GM12878 (cell line): ENCODE measurements at regions not wholly inside any gene's neighbourhood (a gene's known extent, or its start where the extent isn't known, plus 50 kb on each side); places are given as distances from the start of the nearest gene placed in this dataset.

Source experiments
- ATAC-seq: fragments of 200-7000 bp; cut with Tn5 transposase; 3 replicates; pipeline ENCODE4 v1.9.1; 2020; ENCODE audit warnings: mild to moderate bottlenecking, moderate library complexity
- BruUV-seq: library from RNA; stranded (reverse); fragments of 400-500 nt; replicated peaks from 2 replicates; lab custom pipeline; 2021; lab: Mats Ljungman, UMichigan
- CTCF ChIA-PET: fragments of 300-600 bp; sonication (Branson Sonifier 250); formaldehyde crosslinking; extraction: SDS; loops from one replicate; lab custom pipeline; 2021; ENCODE audit warnings: inconsistent platforms; lab: Yijun Ruan, JAX
- POLR2A ChIA-PET: fragments of 350-600 bp; formaldehyde crosslinking; extraction: SDS; loops from one replicate; lab custom pipeline; 2021; ENCODE audit warnings: inconsistent platforms; lab: Charles Lee
- RAD21 ChIA-PET: fragments of 300-600 bp; sonication (Branson Sonifier 250); formaldehyde crosslinking; loops from one replicate; lab custom pipeline; 2023; ENCODE audit warnings: antibody characterized with exemption; ENCODE audit not compliant: unreplicated experiment; lab: Charles Lee
- SMC1A ChIA-PET: fragments of 300-600 bp; sonication (Branson Sonifier 250); formaldehyde crosslinking; loops from one replicate; lab custom pipeline; 2023; ENCODE audit not compliant: unreplicated experiment, uncharacterized antibody; lab: Charles Lee
- DNase-seq: peaks from one replicate; pipeline ENCODE4 v3.0.0-alpha.2; 2011; ENCODE audit warnings: low read depth, low spot score
- FAIRE-seq: peaks from 3 replicates; lab custom pipeline; 2011; peaks lifted over from hg19 to GRCh38; lab: Jason Lieb, UNC
- H2AFZ ChIP-seq: 2 replicates; pipeline ENCODE4 v1.6.0; 2011; ENCODE audit warnings: low read depth, low read length, control low read depth; ENCODE audit not compliant: control insufficient read depth
- H3K27ac ChIP-seq: 2 replicates; pipeline ENCODE4 v1.5.1; 2011; ENCODE audit warnings: control low read depth; ENCODE audit not compliant: control insufficient read depth, insufficient read depth
- H3K27me3 ChIP-seq, 2 experiments: replicated peaks in 1 of 2; 2 replicates each; pipeline versions ENCODE4 v1.6.0 to v1.6.1; 2011; ENCODE audit warnings: low read length in 1 of 2; ENCODE audit not compliant: control insufficient read depth in 2 of 2, insufficient read depth in 2 of 2
- H3K36me3 ChIP-seq, 2 experiments: 2 replicates each; pipeline ENCODE4 v1.5.1; 2011; ENCODE audit warnings: low read length in 1 of 2; ENCODE audit not compliant: control insufficient read depth in 2 of 2, insufficient read depth in 2 of 2
- H3K4me1 ChIP-seq: 2 replicates; pipeline ENCODE4 v1.6.1; 2011; ENCODE audit warnings: mild to moderate bottlenecking, low read length, moderate library complexity, mixed read lengths; ENCODE audit not compliant: control insufficient read depth, insufficient read depth
- H3K4me2 ChIP-seq: 2 replicates; pipeline ENCODE4 v1.6.0; 2011; ENCODE audit warnings: control low read depth; ENCODE audit not compliant: control insufficient read depth, insufficient read depth
- H3K4me3 ChIP-seq: fragments of 200-600 bp; sonication (generic); 2 replicates; pipeline ENCODE4 v1.5.1; 2016
- H3K79me2 ChIP-seq: 2 replicates; pipeline ENCODE4 v1.6.0; 2011; ENCODE audit warnings: low read length; ENCODE audit not compliant: control insufficient read depth, insufficient read depth
- H3K9ac ChIP-seq: 2 replicates; pipeline ENCODE4 v1.8.0; 2011; ENCODE audit warnings: low read length, control low read depth, mixed read lengths; ENCODE audit not compliant: control insufficient read depth, insufficient read depth
- H3K9me3 ChIP-seq: replicated peaks from 3 replicates; pipeline ENCODE4 v1.5.1; 2011; ENCODE audit warnings: mild to moderate bottlenecking, low read length; ENCODE audit not compliant: control insufficient read depth, insufficient read depth
- H4K20me1 ChIP-seq: 2 replicates; pipeline ENCODE4 v1.6.0; 2011; ENCODE audit not compliant: control insufficient read depth, insufficient read depth
- CHD2 ChIP-seq: IDR thresholded peaks from 2 replicates; pipeline ENCODE4 v1.6.1; 2011; ENCODE audit warnings: low read depth, low read length, improper control_type of control experiment, borderline replicate concordance
- KLF5 ChIP-seq: fragments of 450-650 bp; IDR thresholded peaks from 2 replicates; pipeline ENCODE4 v1.6.1; 2014; ENCODE audit warnings: mild to moderate bottlenecking; ENCODE audit not compliant: partially characterized antibody
- MTA2 ChIP-seq: fragments of 450-650 bp; IDR thresholded peaks from 2 replicates; pipeline ENCODE4 v1.6.1; 2016; ENCODE audit warnings: low read depth, mild to moderate bottlenecking, moderate library complexity
- NFIC ChIP-seq: IDR thresholded peaks from 2 replicates; pipeline ENCODE4 v1.6.1; 2012; ENCODE audit warnings: low read depth, mild to moderate bottlenecking, inconsistent platforms, low read length, moderate library complexity
- NRF1 ChIP-seq: conservative IDR thresholded peaks from 2 replicates; pipeline ENCODE4 v1.6.1; 2011; ENCODE audit warnings: mild to moderate bottlenecking, low read depth, low read length, improper control_type of control experiment
- SMARCA5 ChIP-seq: fragments of 450-650 bp; IDR thresholded peaks from 2 replicates; pipeline ENCODE4 v1.6.1; 2017; ENCODE audit warnings: mild to moderate bottlenecking
- SMC3 ChIP-seq: IDR thresholded peaks from 2 replicates; pipeline ENCODE4 v1.6.1; 2011; ENCODE audit warnings: low read length, improper control_type of control experiment, borderline replicate concordance
- SP1 ChIP-seq: IDR thresholded peaks from one replicate; pipeline ENCODE4 v1.6.1; 2011; ENCODE audit warnings: low read depth, low read length
- SREBF2 ChIP-seq: IDR thresholded peaks from 2 replicates; pipeline ENCODE4 v1.6.1; 2012; ENCODE audit warnings: mild to moderate bottlenecking, low read length
- SUZ12 ChIP-seq: fragments of 200-600 bp; sonication (generic); IDR thresholded peaks from one replicate; pipeline ENCODE4 v1.6.1; 2018; ENCODE audit warnings: antibody characterized with exemption, mild to moderate bottlenecking; ENCODE audit not compliant: unreplicated experiment
- TARDBP ChIP-seq: IDR thresholded peaks from 2 replicates; pipeline ENCODE4 v1.6.1; 2016; ENCODE audit warnings: borderline replicate concordance
- in situ Hi-C: fragments of 300-500 bp; cut with MboI; formaldehyde crosslinking; loops from 9 replicates; pipeline ENCODE4 v1.14.3; 2018; ENCODE audit warnings: mixed read lengths
- intact Hi-C: fragments of 100-400 bp; cut with micrococcal nuclease; formaldehyde crosslinking; loops from one replicate; pipeline ENCODE4 v1.14.2; 2022; ENCODE audit not compliant: unreplicated experiment
- TF ChIP-seq, protein P1 (sequence below): fragments of 450-650 bp; IDR thresholded peaks from 2 replicates; pipeline ENCODE4 v1.6.1; 2014; ENCODE audit warnings: mild to moderate bottlenecking
- TF ChIP-seq, protein P2 (sequence below): IDR thresholded peaks from 2 replicates; pipeline ENCODE4 v1.6.1; 2011; ENCODE audit warnings: mild to moderate bottlenecking, low read depth, low read length, moderate library complexity; ENCODE audit not compliant: insufficient replicate concordance
- TF ChIP-seq, protein P3 (sequence below): fragments of 450-650 bp; IDR thresholded peaks from 2 replicates; pipeline ENCODE4 v1.6.1; 2017; ENCODE audit warnings: antibody characterized with exemption, mild to moderate bottlenecking, moderate library complexity
- TF ChIP-seq, protein P4 (sequence below): IDR thresholded peaks from 2 replicates; pipeline ENCODE4 v1.6.1; 2011; ENCODE audit warnings: borderline replicate concordance, low read depth, mild to moderate bottlenecking, moderate library complexity, mixed read lengths, low read length; ENCODE audit not compliant: insufficient read depth; ENCODE audit errors: extremely low read length
- TF ChIP-seq, protein P5 (sequence below): fragments of 450-650 bp; IDR thresholded peaks from 2 replicates; pipeline ENCODE4 v1.6.1; 2017; ENCODE audit warnings: mild to moderate bottlenecking

DNA sequence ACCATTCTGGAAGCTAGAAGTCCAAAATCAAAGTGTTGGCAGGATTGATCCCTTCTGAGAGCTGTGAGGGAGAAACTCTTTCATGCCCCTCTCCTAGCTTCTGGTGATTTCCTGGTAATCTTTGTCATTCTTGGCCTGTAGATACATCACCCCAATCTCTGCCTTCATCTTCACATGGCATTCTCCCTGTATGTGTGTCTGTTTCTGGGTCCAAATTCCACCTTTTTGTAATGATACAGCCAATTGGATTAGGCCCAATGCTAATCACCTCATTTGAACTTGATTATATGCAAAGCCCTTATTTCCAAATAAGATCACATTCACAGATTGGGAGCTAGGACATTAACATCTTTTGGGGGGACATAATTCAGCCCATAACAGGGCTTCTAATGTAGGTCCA is 76.9 kb upstream of the MBIP start:
- ChIA-PET RAD21 (no interaction called here), SMC1A (no interaction called here), POLR2A (no interaction called here), CTCF (no interaction called here)
- ATAC-seq = no peak
- Histone ChIP-seq H3K4me2 (no peak overlapping the region), H3K4me3 (no peak overlapping the region), H3K79me2 (no peaks in the 10 kb centered on the region), H3K27me3 (no peaks in the 10 kb centered on the region), H3K27ac (no peak overlapping the region), H3K9me3 (no peaks in the 10 kb centered on the region), H3K4me1 (no peaks in the 10 kb centered on the region), H3K36me3 (no peaks in the 10 kb centered on the region), H4K20me1 (no peaks in the 10 kb centered on the region), H2AFZ (no peak overlapping the region), H3K9ac (no peak overlapping the region)
- no TSS peak for BruUV-seq
- no peak for FAIRE-seq
- DNase-seq = no peak
- in situ Hi-C loops (no loop called here), intact Hi-C loops (no loop called here)
- TF ChIP-seq, protein P1, sequence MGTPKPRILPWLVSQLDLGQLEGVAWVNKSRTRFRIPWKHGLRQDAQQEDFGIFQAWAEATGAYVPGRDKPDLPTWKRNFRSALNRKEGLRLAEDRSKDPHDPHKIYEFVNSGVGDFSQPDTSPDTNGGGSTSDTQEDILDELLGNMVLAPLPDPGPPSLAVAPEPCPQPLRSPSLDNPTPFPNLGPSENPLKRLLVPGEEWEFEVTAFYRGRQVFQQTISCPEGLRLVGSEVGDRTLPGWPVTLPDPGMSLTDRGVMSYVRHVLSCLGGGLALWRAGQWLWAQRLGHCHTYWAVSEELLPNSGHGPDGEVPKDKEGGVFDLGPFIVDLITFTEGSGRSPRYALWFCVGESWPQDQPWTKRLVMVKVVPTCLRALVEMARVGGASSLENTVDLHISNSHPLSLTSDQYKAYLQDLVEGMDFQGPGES = no peak
- no peak for TF ChIP-seq SMARCA5
- TF ChIP-seq, protein P2, sequence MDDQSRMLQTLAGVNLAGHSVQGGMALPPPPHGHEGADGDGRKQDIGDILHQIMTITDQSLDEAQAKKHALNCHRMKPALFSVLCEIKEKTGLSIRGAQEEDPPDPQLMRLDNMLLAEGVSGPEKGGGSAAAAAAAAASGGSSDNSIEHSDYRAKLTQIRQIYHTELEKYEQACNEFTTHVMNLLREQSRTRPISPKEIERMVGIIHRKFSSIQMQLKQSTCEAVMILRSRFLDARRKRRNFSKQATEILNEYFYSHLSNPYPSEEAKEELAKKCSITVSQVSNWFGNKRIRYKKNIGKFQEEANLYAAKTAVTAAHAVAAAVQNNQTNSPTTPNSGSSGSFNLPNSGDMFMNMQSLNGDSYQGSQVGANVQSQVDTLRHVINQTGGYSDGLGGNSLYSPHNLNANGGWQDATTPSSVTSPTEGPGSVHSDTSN = no peak
- TF ChIP-seq KLF5 = no peak
- TF ChIP-seq, protein P3, sequence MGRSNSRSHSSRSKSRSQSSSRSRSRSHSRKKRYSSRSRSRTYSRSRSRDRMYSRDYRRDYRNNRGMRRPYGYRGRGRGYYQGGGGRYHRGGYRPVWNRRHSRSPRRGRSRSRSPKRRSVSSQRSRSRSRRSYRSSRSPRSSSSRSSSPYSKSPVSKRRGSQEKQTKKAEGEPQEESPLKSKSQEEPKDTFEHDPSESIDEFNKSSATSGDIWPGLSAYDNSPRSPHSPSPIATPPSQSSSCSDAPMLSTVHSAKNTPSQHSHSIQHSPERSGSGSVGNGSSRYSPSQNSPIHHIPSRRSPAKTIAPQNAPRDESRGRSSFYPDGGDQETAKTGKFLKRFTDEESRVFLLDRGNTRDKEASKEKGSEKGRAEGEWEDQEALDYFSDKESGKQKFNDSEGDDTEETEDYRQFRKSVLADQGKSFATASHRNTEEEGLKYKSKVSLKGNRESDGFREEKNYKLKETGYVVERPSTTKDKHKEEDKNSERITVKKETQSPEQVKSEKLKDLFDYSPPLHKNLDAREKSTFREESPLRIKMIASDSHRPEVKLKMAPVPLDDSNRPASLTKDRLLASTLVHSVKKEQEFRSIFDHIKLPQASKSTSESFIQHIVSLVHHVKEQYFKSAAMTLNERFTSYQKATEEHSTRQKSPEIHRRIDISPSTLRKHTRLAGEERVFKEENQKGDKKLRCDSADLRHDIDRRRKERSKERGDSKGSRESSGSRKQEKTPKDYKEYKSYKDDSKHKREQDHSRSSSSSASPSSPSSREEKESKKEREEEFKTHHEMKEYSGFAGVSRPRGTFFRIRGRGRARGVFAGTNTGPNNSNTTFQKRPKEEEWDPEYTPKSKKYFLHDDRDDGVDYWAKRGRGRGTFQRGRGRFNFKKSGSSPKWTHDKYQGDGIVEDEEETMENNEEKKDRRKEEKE = no peak
- no peak for TF ChIP-seq SREBF2
- no peak for TF ChIP-seq MTA2
- TF ChIP-seq SP1 = no peak
- no peak for TF ChIP-seq TARDBP
- TF ChIP-seq NFIC = no peak
- TF ChIP-seq SMC3 = no peak
- TF ChIP-seq, protein P4, sequence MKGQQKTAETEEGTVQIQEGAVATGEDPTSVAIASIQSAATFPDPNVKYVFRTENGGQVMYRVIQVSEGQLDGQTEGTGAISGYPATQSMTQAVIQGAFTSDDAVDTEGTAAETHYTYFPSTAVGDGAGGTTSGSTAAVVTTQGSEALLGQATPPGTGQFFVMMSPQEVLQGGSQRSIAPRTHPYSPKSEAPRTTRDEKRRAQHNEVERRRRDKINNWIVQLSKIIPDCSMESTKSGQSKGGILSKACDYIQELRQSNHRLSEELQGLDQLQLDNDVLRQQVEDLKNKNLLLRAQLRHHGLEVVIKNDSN = no peak
- TF ChIP-seq SUZ12 = no peak
- no peak for TF ChIP-seq CHD2
- TF ChIP-seq, protein P5, sequence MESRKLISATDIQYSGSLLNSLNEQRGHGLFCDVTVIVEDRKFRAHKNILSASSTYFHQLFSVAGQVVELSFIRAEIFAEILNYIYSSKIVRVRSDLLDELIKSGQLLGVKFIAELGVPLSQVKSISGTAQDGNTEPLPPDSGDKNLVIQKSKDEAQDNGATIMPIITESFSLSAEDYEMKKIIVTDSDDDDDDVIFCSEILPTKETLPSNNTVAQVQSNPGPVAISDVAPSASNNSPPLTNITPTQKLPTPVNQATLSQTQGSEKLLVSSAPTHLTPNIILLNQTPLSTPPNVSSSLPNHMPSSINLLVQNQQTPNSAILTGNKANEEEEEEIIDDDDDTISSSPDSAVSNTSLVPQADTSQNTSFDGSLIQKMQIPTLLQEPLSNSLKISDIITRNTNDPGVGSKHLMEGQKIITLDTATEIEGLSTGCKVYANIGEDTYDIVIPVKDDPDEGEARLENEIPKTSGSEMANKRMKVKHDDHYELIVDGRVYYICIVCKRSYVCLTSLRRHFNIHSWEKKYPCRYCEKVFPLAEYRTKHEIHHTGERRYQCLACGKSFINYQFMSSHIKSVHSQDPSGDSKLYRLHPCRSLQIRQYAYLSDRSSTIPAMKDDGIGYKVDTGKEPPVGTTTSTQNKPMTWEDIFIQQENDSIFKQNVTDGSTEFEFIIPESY = no peak
- no peak for TF ChIP-seq NRF1
